ENCODE measurements at regions not wholly inside any gene's neighbourhood (a gene's known extent, or its start where the extent isn't known, plus 50 kb on each side); places are given as distances from the start of the nearest gene placed in this dataset.
"Not testable (repeated sequence)": the region's sequence is repeated elsewhere in the genome, so short reads cannot be mapped to it uniquely, and the experiment has no call there.

DNA sequence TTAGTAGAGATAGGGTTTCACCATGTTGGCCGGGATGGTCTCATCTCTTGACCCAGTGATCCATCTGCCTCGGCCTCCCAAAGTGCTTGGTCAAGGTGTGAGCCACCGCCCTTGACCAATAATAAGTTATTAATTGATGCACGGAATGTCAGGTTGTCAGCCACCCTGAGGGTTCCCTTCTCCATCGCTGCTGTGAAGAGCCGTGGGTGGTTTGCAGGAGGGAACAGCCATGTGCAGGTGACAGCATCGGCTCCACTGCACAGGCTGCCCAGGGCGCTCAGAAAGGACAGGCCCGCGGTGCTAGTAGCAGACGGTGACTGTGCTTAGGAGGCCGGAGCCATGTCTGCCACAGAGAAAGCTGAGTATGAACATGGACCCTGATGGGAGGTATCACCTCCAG, 814.0 kb downstream of the BRD1 start:
- DNase-seq = no peak

DNA sequence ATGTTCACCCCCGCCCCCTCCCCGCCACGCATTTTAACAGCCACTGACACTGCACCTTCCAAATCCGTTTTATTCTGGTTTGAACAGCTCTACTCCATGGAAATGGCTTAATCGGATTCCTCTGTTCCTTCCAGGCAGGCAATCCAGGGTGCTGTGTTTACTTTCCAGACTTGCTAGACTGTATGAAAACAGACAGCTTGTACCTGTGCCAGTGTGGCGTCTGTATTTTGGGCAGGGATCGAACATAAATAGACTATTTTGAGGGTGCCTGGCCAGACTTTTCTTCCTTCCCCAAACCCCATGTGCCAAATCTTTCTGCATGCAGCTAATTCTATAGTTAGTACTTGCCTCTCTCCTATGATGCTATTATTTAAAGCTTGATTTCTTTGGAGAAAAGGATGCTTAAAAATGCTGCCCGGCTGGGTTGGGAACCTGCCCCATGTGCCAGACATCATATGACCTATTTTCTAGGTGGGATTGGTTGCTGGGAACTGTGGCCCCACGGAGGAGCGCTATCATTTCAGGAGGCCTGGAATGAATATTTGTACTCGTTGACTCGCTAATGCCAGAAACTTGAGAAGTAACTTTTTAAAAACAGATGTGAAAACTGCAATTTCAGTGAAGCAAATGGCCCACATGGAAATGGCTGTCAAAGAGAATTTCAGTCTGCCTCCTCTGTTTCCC, 814.8 kb downstream of the BRD1 start:
- DNase-seq = no peak

DNA sequence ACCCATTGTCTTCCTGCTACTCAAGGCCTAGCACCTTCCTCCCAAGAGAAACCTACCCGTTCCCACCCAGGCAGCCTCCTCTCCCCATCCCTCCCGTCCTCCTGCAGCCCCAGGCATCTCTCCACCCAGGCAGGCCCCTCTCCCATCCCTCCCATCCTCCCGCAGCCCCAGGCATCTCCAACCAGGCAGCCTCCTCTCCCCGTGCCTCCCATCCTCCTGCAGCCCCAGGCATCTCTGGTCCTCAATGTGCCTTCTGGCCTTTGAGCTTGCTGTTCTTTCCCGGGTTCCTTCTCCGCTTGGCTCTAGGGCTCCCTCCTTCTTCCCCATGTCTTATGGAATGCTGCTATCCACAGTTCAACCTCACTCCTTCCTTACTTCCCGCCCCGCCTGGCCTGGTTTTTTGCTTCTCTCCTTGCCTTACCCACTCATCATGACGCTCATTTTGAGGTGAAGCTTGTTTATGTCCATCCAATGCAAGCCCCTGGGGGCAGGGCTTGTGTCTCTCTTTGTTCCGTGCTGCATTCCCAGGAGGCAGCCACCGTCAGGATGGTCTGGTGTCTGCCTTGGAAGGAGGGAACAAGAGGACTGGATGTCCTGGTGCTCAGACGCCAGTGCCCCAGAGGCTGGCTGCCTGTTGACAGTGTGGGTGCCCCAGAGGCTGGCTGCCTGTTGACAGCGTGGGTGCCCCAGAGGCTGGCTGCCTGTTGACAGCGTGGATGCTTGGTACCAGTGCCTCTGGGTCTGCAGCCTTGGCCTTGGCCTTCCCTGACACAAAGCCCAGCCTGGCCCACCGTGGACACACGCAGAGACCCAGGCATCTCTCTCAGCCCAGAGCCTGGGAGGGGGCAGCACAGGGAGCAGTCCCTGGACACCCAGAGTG, 815.7 kb downstream of the BRD1 start:
- no peak for DNase-seq

DNA sequence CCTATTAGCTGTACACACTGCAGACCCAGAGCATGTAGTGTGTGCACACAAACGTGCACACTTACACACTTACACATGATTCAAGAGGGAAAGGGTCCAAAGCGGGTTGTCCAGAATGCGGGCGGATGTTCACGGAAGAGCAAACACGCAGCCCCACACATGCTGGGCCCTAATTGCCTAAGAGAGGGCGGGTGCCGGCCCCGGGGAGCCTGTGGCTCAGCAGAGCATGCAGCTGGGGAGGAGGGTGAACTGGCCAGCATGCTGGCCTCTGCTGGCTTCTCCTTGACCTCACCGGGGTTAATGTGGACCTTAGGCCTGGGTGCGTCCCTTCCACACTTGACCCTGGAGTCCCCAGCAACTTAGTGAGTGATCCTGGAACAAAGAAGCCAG, 816.3 kb downstream of the BRD1 start:
- no peak for DNase-seq

DNA sequence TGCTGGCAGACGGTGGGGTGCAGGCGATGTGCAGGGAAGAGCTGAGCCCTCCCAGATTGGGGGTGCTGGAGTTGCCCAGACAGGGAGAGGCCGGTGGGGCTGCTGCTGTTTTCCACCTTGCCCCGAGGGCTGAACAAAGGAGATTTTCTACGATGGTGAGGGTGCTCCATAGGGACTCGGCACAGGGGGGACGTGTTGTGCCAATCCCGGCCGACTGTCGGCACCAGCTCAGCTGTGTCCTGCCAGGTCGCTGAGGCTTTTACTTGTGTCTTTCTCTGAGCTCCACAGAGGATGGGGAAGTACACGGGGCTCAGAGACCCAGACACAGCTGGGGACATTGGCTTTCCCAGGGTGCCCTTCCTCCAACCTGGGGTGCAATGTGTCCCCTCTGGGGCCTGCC, 816.8 kb downstream of the BRD1 start:
- DNase-seq = no peak

DNA sequence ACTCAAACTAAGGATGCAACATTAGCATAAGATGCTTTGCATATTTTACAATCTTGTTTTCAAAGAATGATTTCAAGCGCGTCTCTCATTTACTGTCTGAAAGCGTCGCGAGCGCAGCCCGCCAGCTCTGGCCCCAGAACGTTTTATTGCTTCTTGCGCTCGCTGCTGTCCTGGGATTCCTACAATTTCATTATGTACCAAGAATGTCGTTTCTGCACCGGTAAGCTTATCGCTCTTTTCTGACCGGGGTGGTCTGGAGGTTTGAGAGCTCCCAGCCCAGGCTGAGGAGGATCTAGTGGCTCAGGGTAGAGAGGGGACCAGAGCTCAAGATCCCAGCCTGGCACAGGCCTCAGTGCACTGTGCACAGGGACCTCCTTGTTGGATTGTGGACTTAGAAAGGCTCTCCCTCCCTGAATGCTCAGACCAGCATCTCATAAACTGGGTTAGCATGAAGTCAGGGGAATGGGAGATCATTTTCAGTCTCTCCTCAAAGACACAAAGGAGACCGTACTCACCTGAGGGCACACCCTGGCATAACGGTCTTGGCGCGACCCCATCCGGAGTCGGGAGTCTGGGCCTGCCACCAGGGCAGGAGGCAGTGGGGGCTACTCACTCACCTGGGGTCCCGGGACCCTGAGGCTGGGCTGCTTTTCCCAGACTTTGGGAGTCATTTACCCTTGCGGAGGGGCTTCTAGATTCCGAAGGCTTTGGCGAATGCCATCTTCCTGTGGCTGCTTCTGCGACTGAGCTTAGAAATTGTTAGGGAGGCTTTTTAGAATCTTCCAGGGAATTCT, 817.4 kb downstream of the BRD1 start:
- DNase-seq = no peak

DNA sequence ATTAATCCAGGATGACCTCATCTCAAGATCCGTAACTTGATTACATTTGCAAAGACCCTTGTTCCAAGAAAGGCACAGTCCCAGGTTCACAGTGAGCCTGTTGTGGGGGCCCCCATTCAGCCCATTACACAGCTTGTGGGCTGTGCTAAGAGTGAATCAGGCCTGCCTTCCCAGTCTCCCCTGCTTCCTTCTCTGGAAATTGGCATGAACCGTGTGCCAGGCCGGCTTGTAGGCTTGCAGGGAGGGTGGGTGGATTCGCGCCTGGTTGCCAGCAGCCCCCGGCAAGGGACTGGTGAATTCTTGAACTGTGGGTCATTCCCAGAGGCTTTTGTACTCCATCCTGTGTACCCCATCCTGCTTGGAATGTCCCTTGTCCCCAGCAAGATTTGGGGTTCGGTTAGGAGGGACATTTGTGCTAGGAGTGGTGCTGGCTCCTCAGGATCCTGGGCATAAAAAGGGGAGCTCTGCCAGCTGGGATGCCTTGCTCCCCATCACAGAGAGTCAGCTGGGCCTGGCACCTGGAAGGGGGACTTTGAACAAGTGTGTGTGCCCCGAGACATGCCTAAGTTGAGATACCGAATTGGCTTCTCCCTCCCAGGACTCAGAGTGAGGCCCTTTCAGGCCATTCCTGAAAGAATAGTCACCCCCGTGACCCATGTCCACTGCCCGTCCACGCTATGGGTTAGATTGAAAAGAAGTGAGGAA, 818.2 kb downstream of the BRD1 start:
- DNase-seq = no peak

DNA sequence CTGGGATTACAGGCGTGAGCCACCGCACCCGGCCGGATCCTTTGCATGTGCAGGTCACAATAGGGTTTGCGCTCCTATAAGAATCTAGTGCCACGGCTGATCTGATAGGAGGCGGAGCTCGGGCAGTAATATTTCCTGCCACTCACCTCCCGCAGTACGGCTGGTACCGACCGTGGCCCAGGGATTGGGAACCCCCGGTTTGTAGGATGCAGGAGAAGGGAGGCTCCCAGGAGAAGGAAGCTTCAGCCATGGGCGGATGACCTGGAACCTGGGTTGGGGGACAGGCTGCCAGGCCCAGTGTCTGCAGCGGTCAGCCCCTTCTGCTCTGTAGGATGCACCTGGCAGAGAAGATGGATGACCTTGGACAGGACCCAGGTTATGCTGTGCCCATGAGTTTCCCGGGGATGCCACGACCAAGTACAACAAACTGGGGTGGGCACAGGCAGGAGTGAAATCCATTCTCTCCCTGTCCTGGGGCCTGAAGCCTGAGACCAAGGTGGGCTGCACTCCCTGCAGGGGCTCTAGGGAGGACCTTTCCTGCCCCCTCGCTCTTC, 818.9 kb downstream of the BRD1 start:
- no peak for DNase-seq

DNA sequence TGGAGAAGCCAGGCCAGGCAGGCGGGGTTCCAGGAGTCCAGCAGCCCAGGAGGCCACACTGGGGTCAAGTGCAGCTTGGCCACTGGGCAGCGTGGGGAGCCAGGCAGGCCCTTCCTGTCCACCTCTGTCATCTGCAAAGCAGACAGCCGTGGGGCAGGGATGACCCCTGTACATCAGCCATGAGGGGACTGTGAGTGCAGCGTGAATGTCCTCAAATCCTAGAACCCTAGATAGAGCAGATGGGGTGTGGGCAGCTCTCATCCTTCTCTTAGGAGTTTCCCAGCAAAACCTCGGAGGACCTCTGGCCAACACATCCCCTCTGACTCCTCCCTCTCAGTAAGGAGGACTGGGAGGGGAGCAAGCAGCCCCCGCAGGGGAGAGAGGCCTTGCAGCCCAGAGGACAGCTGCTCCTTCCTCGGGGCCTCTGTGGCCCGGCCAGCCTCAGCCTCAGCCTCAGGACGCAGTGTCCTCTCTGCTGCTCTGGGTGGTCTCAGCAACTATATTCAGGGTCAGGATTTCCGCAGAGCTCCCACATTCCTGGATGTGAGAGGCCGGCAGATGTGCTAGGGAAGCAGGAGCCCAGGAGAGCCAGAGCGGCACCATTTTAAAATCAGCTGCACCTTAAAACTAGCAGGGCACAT, 820.5 kb downstream of the BRD1 start:
- DNase-seq = no peak

DNA sequence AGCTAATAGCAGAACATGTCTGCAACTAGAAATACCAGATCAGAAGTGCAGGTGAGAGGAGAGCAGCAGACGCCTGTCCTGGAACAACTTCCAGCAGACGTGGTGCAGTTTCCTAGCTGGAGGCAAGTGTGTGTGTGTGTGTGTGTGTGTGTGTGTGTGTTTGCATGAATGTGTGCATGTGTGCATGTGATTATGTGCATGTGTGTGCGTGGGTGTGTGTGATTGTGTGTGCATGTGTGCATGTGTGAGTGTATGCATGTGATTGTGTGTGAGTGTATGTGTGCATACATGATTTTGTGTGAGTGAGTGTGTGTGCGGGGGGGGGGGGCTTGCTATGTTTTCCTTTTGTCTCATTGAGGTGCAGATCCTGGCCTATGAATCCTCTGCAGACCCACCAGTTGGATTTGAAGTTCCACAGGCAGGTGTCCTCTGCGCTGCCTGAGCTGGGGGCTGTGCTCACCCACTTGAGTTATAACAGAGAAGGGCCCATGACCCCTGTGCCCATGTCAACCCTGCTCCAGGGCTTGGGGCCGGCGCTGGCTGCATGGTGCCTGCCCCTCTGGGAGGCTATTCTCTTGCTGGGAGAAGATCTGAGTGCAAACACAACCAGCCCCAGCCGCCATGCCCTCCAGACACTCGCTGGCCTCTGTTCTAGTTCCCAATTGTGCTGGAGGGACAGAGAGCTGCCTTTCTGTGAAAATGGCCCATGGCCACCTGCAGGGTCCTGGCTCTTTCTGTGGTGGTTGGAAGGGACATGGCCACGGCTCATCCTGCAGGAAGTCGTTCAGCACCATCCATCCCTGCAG, 821.3 kb downstream of the BRD1 start:
- DNase-seq = no peak

DNA sequence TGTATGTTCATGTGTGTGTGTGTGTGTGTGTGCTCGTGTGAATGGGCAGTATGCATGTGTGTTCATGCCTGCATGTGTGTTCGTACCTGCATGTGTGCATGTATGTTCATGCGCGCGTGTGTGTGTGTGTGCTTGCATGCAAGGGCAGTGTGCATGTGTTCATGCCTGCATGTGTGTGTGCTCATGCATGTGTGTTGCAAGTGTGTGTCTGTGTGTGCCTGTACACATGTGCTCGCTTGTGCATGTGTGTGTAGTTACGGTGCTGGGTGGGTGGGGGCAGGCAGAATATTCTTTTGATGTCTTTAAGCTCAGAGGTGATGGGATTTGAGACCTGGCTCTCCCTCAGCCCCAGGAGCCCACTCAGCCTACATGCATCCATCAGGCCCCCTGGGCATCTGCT, 822.1 kb downstream of the BRD1 start:
- no peak for DNase-seq

DNA sequence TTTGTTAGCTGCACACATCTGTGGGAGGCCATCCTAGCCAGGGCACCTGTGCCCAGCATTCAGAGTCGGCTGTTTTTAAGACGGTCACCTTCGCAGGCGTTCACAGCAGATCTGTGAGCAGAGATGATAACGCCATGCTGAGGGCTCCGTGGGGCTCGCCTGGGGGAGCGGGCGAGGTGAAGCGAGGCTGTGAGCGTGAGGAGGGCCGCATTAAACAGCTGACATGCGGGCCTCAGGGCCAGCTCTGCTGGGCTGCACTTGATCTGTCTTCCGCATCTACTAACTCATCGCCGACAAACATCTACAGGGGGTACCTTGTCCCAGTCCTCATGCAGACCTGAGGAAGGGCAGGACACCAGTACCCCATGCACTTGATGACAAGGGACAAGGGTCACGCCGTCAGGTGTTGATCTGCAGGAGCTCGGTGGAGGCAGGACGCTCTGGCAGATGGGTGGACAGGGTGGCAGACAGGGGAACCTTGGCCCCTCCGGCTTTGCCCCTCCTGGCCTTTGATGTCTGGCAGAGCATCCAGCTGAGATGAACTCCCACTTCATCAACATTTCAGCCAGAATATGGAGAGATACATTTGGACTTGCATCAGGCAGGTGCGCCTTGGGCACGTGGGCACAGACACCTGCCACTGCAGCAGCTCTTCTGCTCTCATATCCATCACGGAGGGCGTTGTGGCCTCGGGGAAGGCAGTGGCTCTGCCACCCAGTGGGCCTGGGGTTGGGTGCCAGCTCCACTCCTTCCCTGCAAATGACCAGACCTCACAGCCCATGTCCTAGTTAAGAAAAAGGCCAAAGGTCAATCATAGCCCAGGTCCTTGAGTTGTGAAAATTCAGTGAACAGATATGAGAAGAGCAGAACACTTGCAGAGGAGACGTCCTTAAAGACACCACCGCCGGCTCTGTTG, 822.9 kb downstream of the BRD1 start:
- DNase-seq = no peak

DNA sequence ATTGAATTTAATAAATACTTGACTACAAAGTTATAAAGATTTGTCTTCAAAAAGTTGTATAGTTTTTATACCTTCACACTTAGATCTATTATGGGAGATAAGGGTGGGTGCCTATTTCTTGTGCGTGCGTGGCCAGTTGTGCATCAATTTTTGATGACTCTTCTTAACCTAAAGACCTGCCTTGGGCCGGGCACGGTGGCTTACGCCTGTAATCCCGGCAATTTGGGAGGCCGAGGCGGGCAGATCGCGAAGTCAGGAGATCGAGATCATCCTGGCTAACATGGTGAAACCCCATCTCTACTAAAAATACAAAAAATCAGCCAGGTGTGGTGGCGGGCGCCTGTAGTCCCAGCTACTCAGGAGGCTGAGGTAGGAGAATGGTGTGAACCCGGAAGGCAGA, 830.1 kb downstream of the BRD1 start:
- not testable (repeated sequence) for DNase-seq

DNA sequence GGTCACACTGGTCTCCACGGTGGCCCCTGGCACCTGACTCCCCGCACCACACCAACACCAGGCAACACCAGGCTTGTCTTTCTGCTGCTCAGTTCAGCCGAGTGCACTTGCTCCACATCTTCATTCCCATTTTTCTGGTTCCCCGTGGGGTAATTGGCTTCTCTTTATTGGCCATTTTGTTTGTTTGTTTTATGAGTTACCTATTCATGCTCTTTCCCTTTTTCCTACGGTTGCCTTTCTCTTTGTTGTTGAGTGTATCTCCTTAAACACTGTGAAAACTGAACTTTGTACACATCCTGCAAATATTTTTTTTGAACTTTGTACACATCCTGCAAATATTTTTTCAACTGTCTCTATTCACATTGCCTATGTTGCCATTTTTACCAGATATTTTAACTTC, 834.0 kb downstream of the BRD1 start:
- DNase-seq = no peak

DNA sequence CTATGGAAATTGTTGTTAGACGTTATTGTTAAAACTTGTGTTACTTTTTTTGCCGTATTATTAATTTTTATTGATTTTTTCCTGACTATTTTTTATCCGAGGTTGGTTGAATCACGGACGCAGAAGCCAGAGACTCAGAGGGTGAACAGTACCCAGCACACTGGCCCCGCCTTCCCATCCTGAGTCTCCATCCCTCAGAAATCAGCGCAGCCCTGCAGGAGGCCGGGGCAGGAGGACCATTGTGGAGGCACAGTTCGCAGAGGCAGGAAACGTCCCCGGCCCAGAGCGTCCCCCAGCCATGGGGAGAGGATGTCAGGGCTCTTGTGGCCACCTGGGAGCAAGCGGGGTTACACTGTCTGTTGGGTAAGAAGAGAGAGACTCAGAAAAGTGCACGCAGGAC, 843.0 kb downstream of the BRD1 start:
- DNase-seq = no peak

DNA sequence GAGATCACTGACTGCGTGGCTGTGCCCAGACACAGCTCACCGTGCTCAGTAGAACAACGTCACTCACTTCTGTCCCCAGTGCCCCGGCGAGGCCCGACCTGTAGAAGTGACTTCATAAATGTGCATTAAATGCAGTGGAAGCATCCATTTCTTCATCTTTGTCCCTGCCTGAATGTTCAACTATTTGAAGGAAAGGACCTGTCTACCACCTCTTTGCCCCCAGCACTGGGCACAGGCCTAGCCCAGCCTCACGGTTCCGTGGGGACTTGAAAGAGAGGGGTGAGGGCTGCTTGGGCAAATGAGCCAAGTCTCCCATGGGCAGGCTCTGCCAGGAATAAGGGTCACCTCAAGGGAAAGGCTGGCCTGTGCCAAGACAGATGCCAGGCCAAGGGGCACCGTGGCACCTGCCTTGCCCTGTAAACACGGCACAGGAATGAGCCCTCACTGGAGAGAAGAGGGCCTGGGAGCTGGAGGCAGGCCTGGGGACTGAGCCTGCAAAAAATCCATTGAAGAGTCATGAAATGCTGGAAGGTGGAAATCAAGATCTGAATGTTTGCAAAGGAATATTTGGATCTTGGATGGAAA, 845.3 kb downstream of the BRD1 start:
- DNase-seq = no peak

DNA sequence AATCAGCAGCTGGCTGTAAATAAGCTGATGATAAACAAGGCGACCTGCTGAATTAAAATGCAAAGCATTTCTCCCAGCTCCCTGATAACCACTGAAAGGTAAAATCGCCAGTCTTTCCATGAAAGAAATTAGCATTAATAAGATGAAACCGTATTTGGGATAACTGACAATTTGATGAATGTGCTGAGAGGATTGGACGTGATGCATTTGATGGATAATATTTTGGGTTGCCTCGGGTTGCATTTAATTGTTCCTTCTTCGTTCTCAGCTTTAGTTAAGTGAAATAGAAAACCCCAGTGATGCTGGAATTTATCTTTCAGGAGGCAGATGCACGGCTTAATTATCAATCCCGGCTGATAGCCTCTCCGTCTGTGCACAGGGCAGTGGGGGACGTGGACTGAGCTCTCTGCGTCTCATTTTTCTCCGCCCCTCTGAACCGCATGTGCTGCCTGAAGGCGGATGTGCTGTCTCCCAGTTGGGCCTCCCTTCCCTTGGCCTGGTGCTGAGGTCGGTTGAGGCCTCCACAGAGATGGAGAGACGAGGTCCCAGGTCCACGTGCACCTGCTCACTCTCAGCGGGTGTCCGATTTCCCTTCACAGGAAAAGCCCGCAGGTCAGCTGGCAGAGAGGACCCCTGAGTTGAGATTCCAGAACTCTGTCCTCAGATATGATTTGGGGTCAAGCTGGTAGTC, 846.2 kb downstream of the BRD1 start:
- DNase-seq = no peak

DNA sequence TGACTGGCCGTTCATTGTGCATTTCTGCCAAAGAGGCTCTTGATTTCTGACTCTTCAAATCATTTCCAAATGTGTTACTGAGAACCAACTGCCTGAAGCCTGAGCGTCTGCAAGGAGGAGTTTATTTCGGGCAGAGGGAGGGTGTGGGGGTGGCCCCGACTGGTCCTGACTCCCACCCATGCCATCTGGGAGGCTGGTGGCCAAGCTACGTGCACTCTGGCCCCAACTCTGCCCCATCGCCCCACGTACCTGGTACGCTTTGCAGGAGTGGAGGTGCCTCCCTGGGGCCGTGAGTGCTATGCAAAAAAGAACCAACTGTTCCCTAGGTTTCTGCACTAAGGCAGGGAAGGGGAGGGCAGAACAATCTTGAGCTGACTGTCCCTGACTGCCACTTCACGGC, 846.8 kb downstream of the BRD1 start:
- DNase-seq = no peak

DNA sequence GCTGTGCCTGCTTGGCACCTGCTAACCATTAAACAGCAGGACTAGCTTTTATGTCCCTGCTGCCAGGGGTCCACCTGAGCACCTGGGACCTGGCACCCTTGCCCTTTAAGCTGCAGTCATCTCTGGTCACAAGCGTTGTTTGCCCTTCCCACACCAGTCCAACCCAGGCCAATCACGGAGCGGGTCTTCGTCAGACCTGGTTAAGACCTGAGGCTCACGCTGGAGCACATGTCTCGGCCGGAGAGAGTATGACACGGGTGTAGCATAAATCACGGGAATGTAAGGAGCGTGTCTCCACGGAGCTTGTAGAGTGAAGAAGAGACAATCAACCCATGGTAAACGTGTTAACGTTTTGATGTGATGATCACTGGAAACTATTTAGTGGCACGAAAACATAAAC, 847.3 kb downstream of the BRD1 start:
- no peak for DNase-seq

All from EL (cell line).